ENCODE measurements at regions not wholly inside any gene's neighbourhood (a gene's known extent, or its start where the extent isn't known, plus 50 kb on each side); places are given as distances from the start of the nearest gene placed in this dataset.

DNA sequence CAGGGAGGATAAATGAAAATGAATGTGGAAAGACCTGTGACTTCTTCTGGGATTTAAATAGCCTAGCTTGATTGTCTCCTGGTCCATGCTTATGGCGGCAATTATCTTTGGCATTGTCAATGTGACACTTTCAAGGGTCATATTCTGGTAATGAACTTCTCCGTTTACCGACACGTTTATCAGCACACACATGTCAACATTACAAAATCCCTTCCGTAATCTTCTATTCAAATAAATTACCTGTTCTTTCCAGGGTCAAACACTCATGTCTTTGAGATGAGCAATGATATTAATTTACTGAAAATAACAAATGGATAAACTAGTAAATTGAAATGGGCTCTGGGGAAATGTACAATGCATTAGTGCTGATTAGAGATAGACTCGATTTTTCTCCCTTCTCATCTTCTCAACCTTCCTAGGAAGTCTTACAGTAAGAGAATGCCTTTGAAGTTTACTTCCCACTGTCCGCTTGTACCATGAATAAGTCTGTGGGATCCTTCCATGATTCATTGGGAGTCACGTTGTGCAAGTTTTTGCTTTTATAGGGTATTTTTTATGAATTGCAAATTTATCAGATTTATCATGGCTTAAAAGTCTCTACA lies 646.3 kb upstream of the LRATD1 start:
- Histone ChIP-seq H3K27me3 (ENCODE audit: insufficient read depth, insufficient read length) (no peaks in the 10 kb centered on the region), H3K4me3 (ENCODE audit: insufficient read length, low read depth) (no peak overlapping the region), H3K36me3 (ENCODE audit: insufficient read depth, insufficient read length, low read length) (no peaks in the 10 kb centered on the region), H3K9ac (ENCODE audit: insufficient read length, low read depth) (no peak overlapping the region), H3K9me3 (ENCODE audit: insufficient read depth, low read length) (no peaks in the 10 kb centered on the region), H3K4me1 (ENCODE audit: insufficient read depth, insufficient read length) (no peaks in the 10 kb centered on the region)
- TF ChIP-seq YY1 (IDR thresholded peaks at IDR 0.05; ENCODE audit: insufficient read depth, insufficient read length) (no peak), ZNF274 (IDR thresholded peaks at IDR 0.05; ENCODE audit: low read depth, low read length) (no peak), SUZ12 (IDR thresholded peaks at IDR 0.05; ENCODE audit: extremely low read depth, insufficient read depth, insufficient read length) (no peak)
- DNase-seq (ENCODE audit: low read depth, low spot score) = no peak

DNA sequence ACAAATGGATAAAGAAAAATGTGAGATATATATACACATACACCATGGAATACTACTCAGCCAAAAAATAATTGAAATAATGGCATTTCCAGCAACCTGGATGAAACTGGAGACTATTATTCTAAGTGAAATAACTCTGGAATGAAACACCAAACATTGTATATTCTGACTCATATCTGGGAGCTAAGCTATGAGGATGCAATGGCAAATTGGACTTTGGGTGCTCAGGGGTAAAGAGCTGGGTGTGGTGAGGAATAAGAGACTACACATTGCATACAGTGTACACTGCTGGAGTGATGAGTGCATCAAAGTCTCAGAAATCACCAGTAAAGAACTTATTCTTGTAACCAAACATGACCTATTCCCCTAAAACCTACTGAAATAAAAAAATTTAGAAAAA lies 636.0 kb upstream of the LRATD1 start:
- Histone ChIP-seq H3K4me1 (ENCODE audit: insufficient read depth, insufficient read length) (no peaks in the 10 kb centered on the region), H3K9me3 (ENCODE audit: insufficient read depth, low read length) (no peaks in the 10 kb centered on the region), H3K36me3 (ENCODE audit: insufficient read depth, insufficient read length, low read length) (no peaks in the 10 kb centered on the region), H3K4me3 (ENCODE audit: insufficient read length, low read depth) (no peak overlapping the region), H3K9ac (ENCODE audit: insufficient read length, low read depth) (no peak overlapping the region), H3K27me3 (ENCODE audit: insufficient read depth, insufficient read length) (no peaks in the 10 kb centered on the region)
- TF ChIP-seq YY1 (IDR thresholded peaks at IDR 0.05; ENCODE audit: insufficient read depth, insufficient read length) = no peak
- TF ChIP-seq SUZ12 (IDR thresholded peaks at IDR 0.05; ENCODE audit: extremely low read depth, insufficient read depth, insufficient read length) = no peak
- TF ChIP-seq ZNF274 (IDR thresholded peaks at IDR 0.05; ENCODE audit: low read depth, low read length) = no peak
- DNase-seq (ENCODE audit: low read depth, low spot score) = no peak

DNA sequence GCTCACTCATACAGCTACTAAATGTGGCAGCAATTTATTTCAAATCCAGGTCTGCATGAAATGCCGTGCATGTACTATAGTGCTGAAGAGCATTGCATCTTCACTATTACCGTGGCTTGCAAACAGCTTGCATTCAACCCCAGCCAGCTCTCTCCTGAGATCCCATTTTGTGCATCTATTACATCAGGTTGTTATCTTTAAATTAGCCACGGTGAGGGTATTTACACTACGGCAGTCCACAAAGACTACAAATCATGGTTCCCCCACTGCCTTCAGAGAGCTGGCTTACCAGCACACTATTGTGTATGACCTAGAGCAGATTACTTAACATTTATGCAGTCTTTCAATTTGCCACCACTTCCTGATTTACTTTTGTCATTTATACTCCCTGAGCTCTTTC lies 621.3 kb upstream of the LRATD1 start:
- H3K4me3 ChIP-seq (ENCODE audit: insufficient read length, low read depth) = no peak overlapping the region
- TF ChIP-seq ZNF274 (IDR thresholded peaks at IDR 0.05; ENCODE audit: low read depth, low read length) (no peak), SUZ12 (IDR thresholded peaks at IDR 0.05; ENCODE audit: extremely low read depth, insufficient read depth, insufficient read length) (no peak), YY1 (IDR thresholded peaks at IDR 0.05; ENCODE audit: insufficient read depth, insufficient read length) (no peak)
- H3K36me3 ChIP-seq (ENCODE audit: insufficient read depth, insufficient read length, low read length) = no peaks in the 10 kb centered on the region
- no peak for DNase-seq (ENCODE audit: low read depth, low spot score)
- H3K27me3 ChIP-seq (ENCODE audit: insufficient read depth, insufficient read length) = no peaks in the 10 kb centered on the region
- H3K9me3 ChIP-seq (ENCODE audit: insufficient read depth, low read length) = peaks cover 4% of the 10 kb centered on the region; the same call in 1 of the 2 replicates
- no peak overlapping the region for H3K9ac ChIP-seq (ENCODE audit: insufficient read length, low read depth)
- H3K4me1 ChIP-seq (ENCODE audit: insufficient read depth, insufficient read length) = no peaks in the 10 kb centered on the region

DNA sequence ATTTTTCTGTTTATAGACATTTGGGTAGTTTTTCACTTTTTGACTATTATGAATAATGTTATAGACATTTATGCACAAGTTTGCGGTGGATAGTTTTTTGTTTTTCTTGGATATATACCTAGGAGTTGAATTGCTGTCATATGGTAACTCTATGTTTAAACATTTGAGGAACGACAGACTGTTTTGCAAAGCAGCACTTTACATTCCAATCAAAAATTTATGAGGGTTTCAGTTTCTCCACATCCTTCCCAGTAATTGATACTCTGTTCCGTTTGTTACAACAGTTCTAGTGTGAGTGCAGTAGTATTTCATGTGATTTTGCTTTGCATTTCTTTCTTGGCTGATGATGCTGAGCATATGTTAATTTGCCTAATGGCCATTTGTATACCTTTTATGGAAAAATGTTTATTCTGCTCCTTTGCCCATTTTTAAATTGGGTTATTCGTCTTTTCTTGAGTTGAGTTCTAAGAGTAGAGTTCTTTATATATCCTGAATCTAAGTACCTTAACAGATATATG lies 617.3 kb upstream of the LRATD1 start:
- H3K4me3 ChIP-seq (ENCODE audit: insufficient read length, low read depth) = no peak overlapping the region
- no peaks in the 10 kb centered on the region for H3K9me3 ChIP-seq (ENCODE audit: insufficient read depth, low read length)
- H3K27me3 ChIP-seq (ENCODE audit: insufficient read depth, insufficient read length) = no peaks in the 10 kb centered on the region
- TF ChIP-seq ZNF274 (IDR thresholded peaks at IDR 0.05; ENCODE audit: low read depth, low read length) (no peak), SUZ12 (IDR thresholded peaks at IDR 0.05; ENCODE audit: extremely low read depth, insufficient read depth, insufficient read length) (no peak), YY1 (IDR thresholded peaks at IDR 0.05; ENCODE audit: insufficient read depth, insufficient read length) (no peak)
- H3K4me1 ChIP-seq (ENCODE audit: insufficient read depth, insufficient read length) = no peaks in the 10 kb centered on the region
- H3K9ac ChIP-seq (ENCODE audit: insufficient read length, low read depth) = no peak overlapping the region
- DNase-seq (ENCODE audit: low read depth, low spot score) = no peak
- no peaks in the 10 kb centered on the region for H3K36me3 ChIP-seq (ENCODE audit: insufficient read depth, insufficient read length, low read length)

DNA sequence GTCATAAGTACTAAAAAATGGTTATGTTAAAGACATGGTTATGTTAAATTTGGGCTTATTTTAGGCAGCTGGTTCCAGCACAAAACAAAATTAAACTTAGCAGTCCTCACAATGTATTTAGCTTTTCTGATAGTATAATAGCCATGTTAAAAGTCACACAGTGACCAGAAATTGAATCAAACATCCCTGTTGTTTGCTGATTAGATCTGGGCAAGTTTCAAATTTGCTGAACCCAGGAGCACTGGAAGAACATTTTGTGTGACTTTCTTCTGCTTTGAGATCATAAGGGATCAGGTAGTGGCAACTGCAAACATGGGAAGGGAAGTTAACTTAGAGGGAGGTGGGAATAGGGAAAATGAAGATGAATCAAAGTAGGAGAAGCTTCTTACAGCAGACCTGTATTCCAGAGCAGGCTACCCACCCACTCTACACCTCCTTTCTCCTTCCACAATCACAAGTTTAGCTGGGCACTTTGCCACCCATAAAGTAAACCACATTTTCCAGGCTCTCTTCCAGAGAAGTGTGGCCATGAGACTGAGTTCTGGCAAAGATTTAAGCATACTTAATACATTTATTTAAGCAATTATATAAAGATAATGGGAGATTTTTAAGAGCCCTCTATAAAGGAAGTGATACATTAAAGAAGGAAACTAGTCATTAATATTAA lies 616.1 kb upstream of the LRATD1 start:
- Histone ChIP-seq H3K4me3 (ENCODE audit: insufficient read length, low read depth) (no peak overlapping the region), H3K27me3 (ENCODE audit: insufficient read depth, insufficient read length) (no peaks in the 10 kb centered on the region), H3K4me1 (ENCODE audit: insufficient read depth, insufficient read length) (no peaks in the 10 kb centered on the region), H3K9me3 (ENCODE audit: insufficient read depth, low read length) (no peaks in the 10 kb centered on the region), H3K36me3 (ENCODE audit: insufficient read depth, insufficient read length, low read length) (no peaks in the 10 kb centered on the region), H3K9ac (ENCODE audit: insufficient read length, low read depth) (no peak overlapping the region)
- TF ChIP-seq YY1 (IDR thresholded peaks at IDR 0.05; ENCODE audit: insufficient read depth, insufficient read length) (no peak), SUZ12 (IDR thresholded peaks at IDR 0.05; ENCODE audit: extremely low read depth, insufficient read depth, insufficient read length) (no peak), ZNF274 (IDR thresholded peaks at IDR 0.05; ENCODE audit: low read depth, low read length) (no peak)
- DNase-seq (ENCODE audit: low read depth, low spot score) = no peak

DNA sequence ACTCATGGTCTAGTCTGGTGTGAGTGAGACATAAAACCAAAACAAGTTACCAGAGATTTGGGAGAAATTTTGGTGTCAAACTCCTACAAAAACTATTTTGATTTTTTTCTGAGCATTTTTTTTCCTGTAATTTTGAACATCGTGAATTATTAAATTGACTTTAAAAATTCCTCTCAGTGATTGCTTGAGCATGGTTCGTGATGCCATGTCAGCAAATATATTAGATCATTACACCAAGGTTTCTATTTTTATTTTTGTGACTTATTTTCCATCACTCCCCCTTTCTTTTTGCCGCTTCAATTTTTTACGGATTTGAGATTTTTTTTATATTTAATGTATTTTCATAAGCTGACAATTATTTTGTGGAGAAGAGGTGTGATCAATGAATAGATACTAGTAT lies 613.9 kb upstream of the LRATD1 start:
- H3K36me3 ChIP-seq (ENCODE audit: insufficient read depth, insufficient read length, low read length) = no peaks in the 10 kb centered on the region
- DNase-seq (ENCODE audit: low read depth, low spot score) = no peak
- H3K9ac ChIP-seq (ENCODE audit: insufficient read length, low read depth) = no peak overlapping the region
- no peak overlapping the region for H3K4me3 ChIP-seq (ENCODE audit: insufficient read length, low read depth)
- no peaks in the 10 kb centered on the region for H3K9me3 ChIP-seq (ENCODE audit: insufficient read depth, low read length)
- H3K27me3 ChIP-seq (ENCODE audit: insufficient read depth, insufficient read length) = no peaks in the 10 kb centered on the region
- H3K4me1 ChIP-seq (ENCODE audit: insufficient read depth, insufficient read length) = no peaks in the 10 kb centered on the region
- no peak for TF ChIP-seq YY1 (IDR thresholded peaks at IDR 0.05; ENCODE audit: insufficient read depth, insufficient read length)
- no peak for TF ChIP-seq SUZ12 (IDR thresholded peaks at IDR 0.05; ENCODE audit: extremely low read depth, insufficient read depth, insufficient read length)
- no peak for TF ChIP-seq ZNF274 (IDR thresholded peaks at IDR 0.05; ENCODE audit: low read depth, low read length)

DNA sequence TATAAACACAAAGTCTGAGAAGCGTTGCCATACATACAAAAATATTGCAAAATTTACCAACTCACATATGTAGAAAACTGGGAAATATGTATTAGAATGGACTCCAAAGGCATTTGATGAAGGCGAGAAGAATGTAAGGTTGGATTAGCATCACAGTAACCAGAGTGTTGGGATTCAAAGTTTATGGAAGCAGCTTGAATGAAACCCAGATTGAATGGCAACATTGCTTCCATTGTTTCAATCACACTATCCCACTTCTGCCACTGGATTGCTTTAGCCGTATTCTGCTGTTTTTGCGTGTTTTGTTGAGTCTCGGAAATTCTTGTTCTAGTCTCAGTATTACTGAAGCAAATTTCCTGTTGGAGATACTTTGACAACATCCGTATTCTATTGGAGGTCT lies 609.0 kb upstream of the LRATD1 start:
- Histone ChIP-seq H3K27me3 (ENCODE audit: insufficient read depth, insufficient read length) (no peaks in the 10 kb centered on the region), H3K9ac (ENCODE audit: insufficient read length, low read depth) (no peak overlapping the region), H3K9me3 (ENCODE audit: insufficient read depth, low read length) (no peaks in the 10 kb centered on the region), H3K4me3 (ENCODE audit: insufficient read length, low read depth) (no peak overlapping the region), H3K4me1 (ENCODE audit: insufficient read depth, insufficient read length) (no peaks in the 10 kb centered on the region), H3K36me3 (ENCODE audit: insufficient read depth, insufficient read length, low read length) (no peaks in the 10 kb centered on the region)
- TF ChIP-seq SUZ12 (IDR thresholded peaks at IDR 0.05; ENCODE audit: extremely low read depth, insufficient read depth, insufficient read length) (no peak), ZNF274 (IDR thresholded peaks at IDR 0.05; ENCODE audit: low read depth, low read length) (no peak), YY1 (IDR thresholded peaks at IDR 0.05; ENCODE audit: insufficient read depth, insufficient read length) (no peak)
- DNase-seq (ENCODE audit: low read depth, low spot score) = peak; percentile 8

All from NT2/D1 (cell line).